K562 (cell line): ENCODE measurements at regions not wholly inside any gene's neighbourhood (a gene's known extent, or its start where the extent isn't known, plus 50 kb on each side); places are given as distances from the start of the nearest gene placed in this dataset.

Source experiments
- GABPB1 ChIP-seq: sonication (generic); formaldehyde crosslinking; IDR thresholded peaks from 2 replicates; pipeline ENCODE4 v1.8.0; 2022; ENCODE audit warnings: mild to moderate bottlenecking, missing genetic modification reagents
- MTA3 ChIP-seq: fragments of 450-650 bp; formaldehyde crosslinking; IDR thresholded peaks from 2 replicates; pipeline ENCODE4 v1.6.1; 2017; ENCODE audit warnings: mild to moderate bottlenecking, borderline replicate concordance
- PTBP1 ChIP-seq: fragments of 200-400 bp; formaldehyde crosslinking; IDR thresholded peaks from 2 replicates; pipeline ENCODE4 v1.6.1; 2017; ENCODE audit warnings: low read depth, low read length
- RAD51 ChIP-seq: fragments of 450-650 bp; IDR thresholded peaks from 2 replicates; pipeline ENCODE4 v1.7.1; 2016; ENCODE audit warnings: low read depth, mild to moderate bottlenecking, borderline replicate concordance
- REST ChIP-seq, 2 experiments: fragments of 450-650 bp; formaldehyde crosslinking in 1 of 2; IDR thresholded peaks; 2 replicates each; pipeline versions ENCODE4 v1.4.0 to v1.6.1; 2014 to 2020; ENCODE audit warnings: mild to moderate bottlenecking in 2 of 2, borderline replicate concordance in 1 of 2, low read depth in 1 of 2
- SMAD3 ChIP-seq: fragments of 450-650 bp; formaldehyde crosslinking; conservative IDR thresholded peaks from 2 replicates; pipeline ENCODE4 v1.4.0; 2020; ENCODE audit warnings: mild to moderate bottlenecking
- SMC3 ChIP-seq: conservative IDR thresholded peaks from 2 replicates; pipeline ENCODE4 v1.6.1; 2011; ENCODE audit warnings: low read depth, low read length, improper control_type of control experiment; ENCODE audit not compliant: insufficient read depth
- ZBTB43 ChIP-seq: sonication (generic); formaldehyde crosslinking; IDR thresholded peaks from 2 replicates; pipeline ENCODE4 v1.8.0; 2023; ENCODE audit warnings: mild to moderate bottlenecking, missing genetic modification reagents
- ZNF436 ChIP-seq: fragments of 250-450, 450-650 bp; sonication (Bioruptor Pico); formaldehyde crosslinking; IDR thresholded peaks from 2 replicates; pipeline ENCODE4 v1.7.0; 2020; ENCODE audit warnings: mild to moderate bottlenecking
- ZNF79 ChIP-seq: fragments of 250-450 bp; sonication (Bioruptor Pico); IDR thresholded peaks from 2 replicates; pipeline ENCODE4 v1.4.0; 2020; ENCODE audit warnings: low read depth, mild to moderate bottlenecking, moderate library complexity
- TF ChIP-seq, protein P1 (sequence below): sonication (generic); IDR thresholded peaks from 2 replicates; pipeline ENCODE4 v1.6.1; 2016

DNA sequence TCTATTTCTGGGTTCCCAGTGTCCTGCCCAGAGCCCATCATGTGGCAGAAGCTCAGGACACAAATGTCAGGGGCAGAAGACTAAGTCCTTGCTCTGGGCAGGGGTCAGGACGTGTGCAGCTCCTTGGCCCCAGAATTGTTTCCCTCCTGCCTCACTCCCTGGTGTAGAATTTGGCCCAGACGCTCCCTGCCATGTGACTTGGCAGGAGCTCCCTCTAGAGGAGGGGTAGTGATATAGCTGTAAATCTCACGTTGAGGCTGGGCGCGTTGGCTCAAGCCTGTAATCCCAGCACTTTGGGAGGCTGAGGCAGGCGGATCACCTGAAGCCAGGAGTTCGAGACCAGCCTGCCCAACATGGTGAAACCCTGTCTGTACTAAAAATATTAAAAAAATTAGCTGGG is 91.2 kb downstream of the UBIAD1 start (continued):
- TF ChIP-seq REST (IDR thresholded peaks at IDR 0.05; ENCODE audit: borderline replicate concordance): peak; percentile 58; the same call in 1 of the 2 replicates
- no peak for TF ChIP-seq REST (CRISPR knock-in tag; IDR thresholded peaks at IDR 0.05; ENCODE audit: low read depth)
- peak; percentile 63; the same call in 1 of the 2 replicates for TF ChIP-seq SMC3
- no peak for TF ChIP-seq ZNF436
- no peak for TF ChIP-seq GABPB1 (CRISPR knock-in tag)
- no peak for TF ChIP-seq ZNF79 (CRISPR knock-in tag)
- TF ChIP-seq MTA3: peak; percentile 89
- no peak for TF ChIP-seq SMAD3 (CRISPR knock-in tag)
- no peak for TF ChIP-seq PTBP1
- TF ChIP-seq RAD51: peak; percentile 54
- TF ChIP-seq, protein P1, sequence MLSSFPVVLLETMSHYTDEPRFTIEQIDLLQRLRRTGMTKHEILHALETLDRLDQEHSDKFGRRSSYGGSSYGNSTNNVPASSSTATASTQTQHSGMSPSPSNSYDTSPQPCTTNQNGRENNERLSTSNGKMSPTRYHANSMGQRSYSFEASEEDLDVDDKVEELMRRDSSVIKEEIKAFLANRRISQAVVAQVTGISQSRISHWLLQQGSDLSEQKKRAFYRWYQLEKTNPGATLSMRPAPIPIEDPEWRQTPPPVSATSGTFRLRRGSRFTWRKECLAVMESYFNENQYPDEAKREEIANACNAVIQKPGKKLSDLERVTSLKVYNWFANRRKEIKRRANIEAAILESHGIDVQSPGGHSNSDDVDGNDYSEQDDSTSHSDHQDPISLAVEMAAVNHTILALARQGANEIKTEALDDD: no peak
- no peak for TF ChIP-seq ZBTB43 (CRISPR knock-in tag)
